Lower leg skin (tissue), 3 donors: ENCODE measurements at regions not wholly inside any gene's neighbourhood (a gene's known extent, or its start where the extent isn't known, plus 50 kb on each side); places are given as distances from the start of the nearest gene placed in this dataset.

Source experiments
- CTCF ChIP-seq, 3 donors: fragments of 450-650 bp; IDR thresholded peaks; one replicate each; pipeline ENCODE4 v1.5.1; 2016; ENCODE audit warnings: antibody characterized with exemption in 3 of 3, mild to moderate bottlenecking in 3 of 3, moderate library complexity in 2 of 3
- POLR2A ChIP-seq, 2 donors: fragments of 450-650 bp; IDR thresholded peaks; one replicate each; pipeline ENCODE4 v1.6.1; 2016 to 2017; ENCODE audit warnings: antibody characterized with exemption in 2 of 2, mild to moderate bottlenecking in 1 of 2, moderate library complexity in 1 of 2

GRCh38 chr12:63450816-63451215 lies 217.5 kb downstream of the DPY19L2 start:
- TF ChIP-seq CTCF (IDR thresholded peaks at IDR 0.05) (no peak), POLR2A (IDR thresholded peaks at IDR 0.05) (no peak)
